ENCODE measurements at regions not wholly inside any gene's neighbourhood (a gene's known extent, or its start where the extent isn't known, plus 50 kb on each side); places are given as distances from the start of the nearest gene placed in this dataset.

DNA sequence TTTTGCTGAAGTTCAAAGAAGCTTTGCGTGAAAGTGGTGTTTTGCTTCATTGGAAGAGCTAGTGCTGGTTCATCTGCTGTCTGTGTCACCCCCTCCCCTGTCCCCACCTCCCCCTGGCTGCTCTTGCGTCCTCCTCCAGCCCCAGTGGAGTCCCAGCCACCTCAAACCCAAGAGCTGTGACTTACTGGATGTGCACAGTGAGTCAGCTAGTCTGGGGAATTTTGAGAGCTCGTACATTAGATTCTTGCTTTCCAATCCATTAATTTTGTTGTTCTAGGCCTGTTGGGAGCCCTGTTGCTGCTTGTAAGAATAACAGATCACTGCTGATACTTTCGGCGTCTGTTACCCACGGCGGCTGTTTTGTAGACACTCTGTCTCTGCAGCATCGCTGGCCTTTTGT, 412.1 kb downstream of the TSN start:
- no peak for TF ChIP-seq EZH2 (IDR thresholded peaks at IDR 0.05; ENCODE audit: low read depth)
- TF ChIP-seq, protein P1, sequence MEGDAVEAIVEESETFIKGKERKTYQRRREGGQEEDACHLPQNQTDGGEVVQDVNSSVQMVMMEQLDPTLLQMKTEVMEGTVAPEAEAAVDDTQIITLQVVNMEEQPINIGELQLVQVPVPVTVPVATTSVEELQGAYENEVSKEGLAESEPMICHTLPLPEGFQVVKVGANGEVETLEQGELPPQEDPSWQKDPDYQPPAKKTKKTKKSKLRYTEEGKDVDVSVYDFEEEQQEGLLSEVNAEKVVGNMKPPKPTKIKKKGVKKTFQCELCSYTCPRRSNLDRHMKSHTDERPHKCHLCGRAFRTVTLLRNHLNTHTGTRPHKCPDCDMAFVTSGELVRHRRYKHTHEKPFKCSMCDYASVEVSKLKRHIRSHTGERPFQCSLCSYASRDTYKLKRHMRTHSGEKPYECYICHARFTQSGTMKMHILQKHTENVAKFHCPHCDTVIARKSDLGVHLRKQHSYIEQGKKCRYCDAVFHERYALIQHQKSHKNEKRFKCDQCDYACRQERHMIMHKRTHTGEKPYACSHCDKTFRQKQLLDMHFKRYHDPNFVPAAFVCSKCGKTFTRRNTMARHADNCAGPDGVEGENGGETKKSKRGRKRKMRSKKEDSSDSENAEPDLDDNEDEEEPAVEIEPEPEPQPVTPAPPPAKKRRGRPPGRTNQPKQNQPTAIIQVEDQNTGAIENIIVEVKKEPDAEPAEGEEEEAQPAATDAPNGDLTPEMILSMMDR (conservative IDR thresholded peaks at IDR 0.05), result no peak

All from PC-9 (cell line).